GM12873 (cell line): ENCODE measurements at regions not wholly inside any gene's neighbourhood (a gene's known extent, or its start where the extent isn't known, plus 50 kb on each side); places are given as distances from the start of the nearest gene placed in this dataset.

Experiments
- CTCF ChIP-seq: IDR thresholded peaks from 2 replicates; pipeline ENCODE4 v1.5.1; 2012; ENCODE audit warnings: low read depth, mild to moderate bottlenecking, moderate library complexity, low read length, control low read depth; ENCODE audit not compliant: insufficient read depth; ENCODE audit errors: missing control alignments

GRCh38 chr7:136069840-136070529 lies 92.8 kb upstream of the MTPN start:
- TF ChIP-seq CTCF, result no peak

GRCh38 chr7:136067277-136067676 lies 90.1 kb upstream of the MTPN start:
- no peak for TF ChIP-seq CTCF

- no peak for TF ChIP-seq CTCF
Measured at GRCh38 chr7:136066304-136067143, 89.4 kb upstream of the MTPN start.

- TF ChIP-seq CTCF, result no peak
Measured at GRCh38 chr7:136064627-136065237, 87.6 kb upstream of the MTPN start.

- TF ChIP-seq CTCF, result no peak
Measured at GRCh38 chr7:136064081-136064480, 86.9 kb upstream of the MTPN start.

- TF ChIP-seq CTCF, result no peak
Measured at GRCh38 chr7:136063326-136063666, 86.1 kb upstream of the MTPN start.

- TF ChIP-seq CTCF, result no peak
Measured at GRCh38 chr7:136062625-136063325, 85.6 kb upstream of the MTPN start.
